Activated naive CD4-positive, alpha-beta T cell treated with anti-CD3 and anti-CD28 coated beads, Interleukin-2, amount 10 ng/mL, durations not matched to agents 7 days and 5 days (primary cell): ENCODE measurements at regions not wholly inside any gene's neighbourhood (a gene's known extent, or its start where the extent isn't known, plus 50 kb on each side); places are given as distances from the start of the nearest gene placed in this dataset.

Experiments used
- CTCF ChIA-PET: fragments of 350-600 bp; sonication (Branson Sonifier 250); formaldehyde crosslinking; loops from one replicate; lab custom pipeline; 2021; ENCODE audit warnings: antibody characterized with exemption; lab: Charles Lee
- DNase-seq: peaks from one replicate; pipeline ENCODE4 v3.0.0-alpha.2; 2020
- H3K27ac Mint-ChIP-seq: one replicate; pipeline ENCODE4 v1.8.0; 2021; ENCODE audit warnings: mild to moderate bottlenecking, moderate library complexity, mixed read lengths
- H3K27me3 Mint-ChIP-seq: one replicate; pipeline ENCODE4 v1.8.0; 2021; ENCODE audit warnings: mild to moderate bottlenecking, mixed read lengths
- H3K36me3 Mint-ChIP-seq: one replicate; pipeline ENCODE4 v1.8.0; 2021; ENCODE audit warnings: mixed read lengths
- H3K4me1 Mint-ChIP-seq: one replicate; pipeline ENCODE4 v1.8.0; 2021; ENCODE audit warnings: mixed read lengths
- H3K4me3 Mint-ChIP-seq: one replicate; pipeline ENCODE4 v1.8.0; 2021; ENCODE audit warnings: mild to moderate bottlenecking, moderate library complexity, mixed read lengths
- H3K9me3 Mint-ChIP-seq: one replicate; pipeline ENCODE4 v1.8.0; 2021; ENCODE audit warnings: mixed read lengths

GRCh38 chr9:106623558-106623957 lies 239.4 kb upstream of the ZNF462 start:
- no peaks in the 10 kb centered on the region for H3K27me3 Mint-ChIP-seq
- H3K27ac Mint-ChIP-seq, result no peak overlapping the region
- CTCF ChIA-PET, result no interaction called here
- H3K9me3 Mint-ChIP-seq, result peaks cover 11% of the 10 kb centered on the region
- DNase-seq, result no peak
- H3K4me3 Mint-ChIP-seq, result no peak overlapping the region
- H3K4me1 Mint-ChIP-seq, result no peaks in the 10 kb centered on the region
- H3K36me3 Mint-ChIP-seq, result no peaks in the 10 kb centered on the region

- no peak overlapping the region for H3K27ac Mint-ChIP-seq
- H3K4me1 Mint-ChIP-seq, result no peaks in the 10 kb centered on the region
- CTCF ChIA-PET, result interaction anchor here (0.7 kb wide), 1 partner anchor 395 kb away, joined by 3 read pairs; no protein-coding TSS in a partner anchor
- H3K4me3 Mint-ChIP-seq, result no peak overlapping the region
- no peaks in the 10 kb centered on the region for H3K36me3 Mint-ChIP-seq
- H3K9me3 Mint-ChIP-seq, result peaks cover 11% of the 10 kb centered on the region
- H3K27me3 Mint-ChIP-seq, result no peaks in the 10 kb centered on the region
- DNase-seq, result no peak
Observed at GRCh38 chr9:106625259-106625789, 237.6 kb upstream of the ZNF462 start.

- Mint-ChIP-seq H3K4me3 (no peak overlapping the region), H3K27me3 (no peaks in the 10 kb centered on the region), H3K27ac (no peak overlapping the region), H3K4me1 (no peaks in the 10 kb centered on the region), H3K9me3 (peaks cover 3% of the 10 kb centered on the region), H3K36me3 (no peaks in the 10 kb centered on the region)
- DNase-seq, result no peak
- CTCF ChIA-PET, result no interaction called here
Observed at GRCh38 chr9:106626936-106627335, 236.0 kb upstream of the ZNF462 start.

DNA sequence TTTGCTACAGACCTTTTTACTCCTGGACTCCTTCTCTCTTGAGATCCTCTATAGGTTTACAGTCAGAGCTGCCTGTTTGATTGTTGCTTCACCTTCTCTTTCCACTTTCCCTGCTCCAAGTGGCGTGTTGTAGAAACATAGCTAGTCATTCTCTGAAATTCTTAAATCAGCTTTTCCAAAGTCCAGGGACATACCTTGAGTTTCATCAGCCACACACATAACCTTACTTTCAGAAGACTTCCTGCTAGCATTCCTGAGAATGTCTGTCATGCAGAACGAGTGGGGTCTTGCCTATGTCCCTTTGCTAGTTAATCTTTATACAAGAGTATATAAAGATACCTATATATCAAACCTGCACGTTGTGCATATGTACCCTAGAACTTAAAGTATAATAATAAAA lies 230.3 kb upstream of the ZNF462 start:
- Mint-ChIP-seq H3K36me3 (no peaks in the 10 kb centered on the region), H3K9me3 (no peaks in the 10 kb centered on the region), H3K4me1 (no peaks in the 10 kb centered on the region), H3K27ac (no peak overlapping the region), H3K27me3 (no peaks in the 10 kb centered on the region), H3K4me3 (no peak overlapping the region)
- CTCF ChIA-PET, result no interaction called here
- no peak for DNase-seq

GRCh38 chr9:106634183-106634582 lies 228.8 kb upstream of the ZNF462 start:
- DNase-seq, result no peak
- no peaks in the 10 kb centered on the region for H3K27me3 Mint-ChIP-seq
- no peak overlapping the region for H3K4me3 Mint-ChIP-seq
- H3K4me1 Mint-ChIP-seq, result no peaks in the 10 kb centered on the region
- no peak overlapping the region for H3K27ac Mint-ChIP-seq
- H3K36me3 Mint-ChIP-seq, result no peaks in the 10 kb centered on the region
- CTCF ChIA-PET, result no interaction called here
- H3K9me3 Mint-ChIP-seq, result no peaks in the 10 kb centered on the region

DNA sequence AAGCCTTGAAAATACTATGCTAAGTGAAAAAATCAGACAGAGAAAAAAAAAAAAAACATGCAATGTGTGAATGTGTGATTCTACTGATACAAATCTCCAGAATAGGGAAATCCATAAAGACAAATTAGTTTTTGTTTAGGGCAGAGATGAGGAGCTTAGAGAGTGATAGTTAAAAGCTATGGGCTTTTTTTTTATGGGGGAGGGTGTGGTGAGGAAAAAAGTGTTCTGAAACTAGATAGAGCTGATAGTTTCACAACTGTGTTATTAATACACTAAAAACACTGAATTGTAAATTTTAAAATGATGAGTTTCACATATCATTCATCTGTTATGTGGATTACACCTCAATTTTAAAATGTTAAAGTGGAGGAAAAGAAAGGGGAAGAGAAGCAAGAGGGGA lies 228.3 kb upstream of the ZNF462 start:
- no peak overlapping the region for H3K27ac Mint-ChIP-seq
- no peaks in the 10 kb centered on the region for H3K9me3 Mint-ChIP-seq
- H3K27me3 Mint-ChIP-seq, result no peaks in the 10 kb centered on the region
- no peak overlapping the region for H3K4me3 Mint-ChIP-seq
- H3K4me1 Mint-ChIP-seq, result no peaks in the 10 kb centered on the region
- CTCF ChIA-PET, result no interaction called here
- DNase-seq, result no peak
- H3K36me3 Mint-ChIP-seq, result no peaks in the 10 kb centered on the region

GRCh38 chr9:106637486-106637885 lies 225.5 kb upstream of the ZNF462 start:
- DNase-seq, result no peak
- Mint-ChIP-seq H3K27ac (no peak overlapping the region), H3K9me3 (peaks cover under 1% of the 10 kb centered on the region), H3K4me3 (no peak overlapping the region), H3K4me1 (no peaks in the 10 kb centered on the region), H3K27me3 (no peaks in the 10 kb centered on the region), H3K36me3 (no peaks in the 10 kb centered on the region)
- CTCF ChIA-PET, result no interaction called here

GRCh38 chr9:106639873-106640568 lies 222.9 kb upstream of the ZNF462 start:
- CTCF ChIA-PET, result no interaction called here
- DNase-seq, result no peak
- Mint-ChIP-seq H3K27me3 (no peaks in the 10 kb centered on the region), H3K4me3 (no peak overlapping the region), H3K36me3 (no peaks in the 10 kb centered on the region), H3K27ac (no peak overlapping the region), H3K9me3 (peaks cover 6% of the 10 kb centered on the region), H3K4me1 (no peaks in the 10 kb centered on the region)

- Mint-ChIP-seq H3K4me3 (no peak overlapping the region), H3K4me1 (no peaks in the 10 kb centered on the region), H3K9me3 (peaks cover 6% of the 10 kb centered on the region), H3K27ac (no peak overlapping the region), H3K27me3 (no peaks in the 10 kb centered on the region), H3K36me3 (no peaks in the 10 kb centered on the region)
- no peak for DNase-seq
- CTCF ChIA-PET, result no interaction called here
Observed at GRCh38 chr9:106643211-106643930, 219.6 kb upstream of the ZNF462 start.

GRCh38 chr9:106644661-106645060 lies 218.3 kb upstream of the ZNF462 start:
- CTCF ChIA-PET, result no interaction called here
- no peak overlapping the region for H3K4me3 Mint-ChIP-seq
- peaks cover 6% of the 10 kb centered on the region for H3K9me3 Mint-ChIP-seq
- no peak overlapping the region for H3K27ac Mint-ChIP-seq
- no peaks in the 10 kb centered on the region for H3K27me3 Mint-ChIP-seq
- no peaks in the 10 kb centered on the region for H3K4me1 Mint-ChIP-seq
- no peaks in the 10 kb centered on the region for H3K36me3 Mint-ChIP-seq
- DNase-seq, result no peak

DNA sequence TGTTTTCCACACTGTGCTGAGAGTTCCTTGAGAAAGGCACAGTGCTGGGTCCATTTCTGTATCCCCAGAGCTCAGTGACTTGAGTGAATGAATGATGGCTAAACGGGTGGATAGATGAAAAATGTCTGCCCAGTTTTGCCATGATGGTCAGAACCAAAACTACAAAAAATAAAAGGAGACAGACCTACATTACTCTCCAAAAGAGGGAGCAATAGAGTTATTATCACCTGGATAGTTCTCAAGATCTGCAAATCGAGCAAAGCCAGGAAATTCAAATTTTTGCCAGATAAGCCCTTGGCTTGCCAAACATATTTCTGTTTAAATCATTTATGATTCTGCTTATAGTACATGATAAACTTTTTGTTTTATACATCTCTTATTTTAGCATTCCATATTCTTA lies 214.2 kb upstream of the ZNF462 start:
- no peaks in the 10 kb centered on the region for H3K36me3 Mint-ChIP-seq
- H3K4me3 Mint-ChIP-seq, result no peak overlapping the region
- peaks cover 7% of the 10 kb centered on the region for H3K9me3 Mint-ChIP-seq
- CTCF ChIA-PET, result no interaction called here
- H3K4me1 Mint-ChIP-seq, result no peaks in the 10 kb centered on the region
- no peaks in the 10 kb centered on the region for H3K27me3 Mint-ChIP-seq
- no peak overlapping the region for H3K27ac Mint-ChIP-seq
- no peak for DNase-seq

DNA sequence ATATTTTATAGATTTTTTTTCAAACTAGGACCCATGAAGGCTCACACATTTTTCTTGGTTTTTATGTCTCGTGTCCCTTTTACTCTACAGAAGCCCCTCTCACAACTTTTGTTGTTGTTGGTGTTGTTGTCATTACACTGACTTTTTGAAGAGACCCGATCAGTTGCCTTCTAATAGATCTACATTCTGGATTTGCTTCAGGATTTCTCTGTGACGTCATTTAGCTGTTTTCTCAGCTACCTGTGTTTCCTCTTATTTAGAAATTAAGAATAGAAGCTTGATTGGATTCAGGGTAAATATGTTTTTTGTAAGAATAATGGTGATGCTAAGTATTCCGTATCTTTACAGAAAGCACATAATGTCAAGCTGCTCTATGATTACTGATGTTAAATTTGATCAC lies 213.3 kb upstream of the ZNF462 start:
- H3K36me3 Mint-ChIP-seq, result no peaks in the 10 kb centered on the region
- no peaks in the 10 kb centered on the region for H3K27me3 Mint-ChIP-seq
- no peak for DNase-seq
- no peaks in the 10 kb centered on the region for H3K4me1 Mint-ChIP-seq
- H3K4me3 Mint-ChIP-seq, result no peak overlapping the region
- H3K27ac Mint-ChIP-seq, result no peak overlapping the region
- CTCF ChIA-PET, result no interaction called here
- H3K9me3 Mint-ChIP-seq, result peaks cover 5% of the 10 kb centered on the region

DNA sequence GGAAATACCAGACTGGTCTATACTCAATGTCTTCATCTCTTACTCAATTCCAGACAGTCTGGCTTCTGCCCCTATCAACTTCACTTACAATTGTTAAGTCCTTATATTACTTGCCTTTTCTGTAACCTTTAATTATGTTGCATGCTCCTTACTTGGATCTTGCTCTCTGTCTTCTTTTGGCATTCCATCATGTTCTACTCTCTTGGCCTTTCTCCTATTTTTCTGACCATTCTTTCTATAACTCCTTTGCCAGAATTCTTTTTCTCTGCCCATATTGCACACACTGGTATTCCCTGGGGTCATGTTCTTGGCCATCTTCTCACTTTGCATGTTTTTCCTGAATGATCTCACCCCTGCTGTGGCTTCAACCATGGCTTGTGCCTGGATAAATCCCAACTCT lies 209.8 kb upstream of the ZNF462 start:
- DNase-seq, result no peak
- no peak overlapping the region for H3K27ac Mint-ChIP-seq
- H3K4me1 Mint-ChIP-seq, result no peaks in the 10 kb centered on the region
- CTCF ChIA-PET, result no interaction called here
- H3K36me3 Mint-ChIP-seq, result no peaks in the 10 kb centered on the region
- H3K9me3 Mint-ChIP-seq, result peaks cover 3% of the 10 kb centered on the region
- no peaks in the 10 kb centered on the region for H3K27me3 Mint-ChIP-seq
- H3K4me3 Mint-ChIP-seq, result no peak overlapping the region

DNA sequence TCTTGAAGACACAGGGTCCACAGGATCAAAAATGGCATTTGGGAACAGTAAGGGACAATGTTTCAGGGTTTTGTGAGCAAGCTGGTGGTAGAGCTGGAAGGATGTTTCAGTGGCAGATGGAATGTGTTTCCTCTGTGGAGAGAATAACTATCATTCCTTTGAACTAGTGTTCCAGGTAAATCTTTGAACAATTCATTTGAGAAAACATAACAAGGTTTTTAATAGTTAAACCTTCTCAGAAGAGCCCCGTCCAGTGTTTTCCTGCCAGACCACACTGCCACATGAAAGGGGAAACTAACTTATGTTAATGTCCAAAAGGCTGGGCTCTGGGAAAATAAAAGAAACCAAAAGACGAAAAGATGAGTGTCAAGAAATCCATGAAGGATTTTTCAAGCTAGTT lies 207.0 kb upstream of the ZNF462 start:
- Mint-ChIP-seq H3K4me1 (no peaks in the 10 kb centered on the region), H3K36me3 (no peaks in the 10 kb centered on the region), H3K9me3 (peaks cover 3% of the 10 kb centered on the region), H3K27ac (no peak overlapping the region), H3K4me3 (no peak overlapping the region), H3K27me3 (no peaks in the 10 kb centered on the region)
- CTCF ChIA-PET, result no interaction called here
- DNase-seq, result no peak

GRCh38 chr9:106657926-106658325 lies 205.0 kb upstream of the ZNF462 start:
- no peak for DNase-seq
- no peaks in the 10 kb centered on the region for H3K4me1 Mint-ChIP-seq
- no peak overlapping the region for H3K27ac Mint-ChIP-seq
- peaks cover 3% of the 10 kb centered on the region for H3K9me3 Mint-ChIP-seq
- CTCF ChIA-PET, result no interaction called here
- H3K27me3 Mint-ChIP-seq, result no peaks in the 10 kb centered on the region
- H3K4me3 Mint-ChIP-seq, result no peak overlapping the region
- H3K36me3 Mint-ChIP-seq, result no peaks in the 10 kb centered on the region
